Cardiac muscle cell (in vitro differentiated cells and primary cell): ENCODE measurements at regions not wholly inside any gene's neighbourhood (a gene's known extent, or its start where the extent isn't known, plus 50 kb on each side); places are given as distances from the start of the nearest gene placed in this dataset.
A peak's percentile ranks its signal among the peaks of the same experiment; 100 is the strongest.

Experiments
- DNase-seq, 2 donors: peaks; one replicate each; pipeline versions ENCODE4 v3.0.0 to v3.0.0-alpha.2; 2010 to 2017; ENCODE audit warnings: low read depth in 1 of 2, low spot score in 1 of 2
- H3K27ac ChIP-seq: fragments of 200-600 bp; sonication (generic); 2 replicates; pipeline ENCODE4 v1.5.1; 2016
- H3K27me3 ChIP-seq: fragments of 200-600 bp; sonication (generic); 2 replicates; pipeline ENCODE4 v1.6.0; 2016; ENCODE audit warnings: control low read depth
- H3K36me3 ChIP-seq: fragments of 200-600 bp; sonication (generic); 2 replicates; pipeline ENCODE4 v1.5.1; 2016; ENCODE audit warnings: control low read depth
- H3K4me1 ChIP-seq: fragments of 200-600 bp; sonication (generic); 2 replicates; pipeline ENCODE4 v1.8.1; 2017; ENCODE audit warnings: low read depth, mild to moderate bottlenecking, mixed run types
- H3K4me3 ChIP-seq: fragments of 200-600 bp; sonication (generic); 2 replicates; pipeline ENCODE4 v1.5.1; 2016; ENCODE audit warnings: mild to moderate bottlenecking
- H3K9me3 ChIP-seq: fragments of 200-600 bp; sonication (generic); 2 replicates; pipeline ENCODE4 v1.5.1; 2017; ENCODE audit warnings: low read depth, mild to moderate bottlenecking, control low read depth
- TF ChIP-seq, protein P1 (sequence below): IDR thresholded peaks from 2 replicates; pipeline ENCODE4 v1.5.1; 2012; ENCODE audit warnings: low read depth, mild to moderate bottlenecking, low read length

GRCh38 chr13:27338816-27339215, 68.2 kb downstream of the RASL11A start:
- Histone ChIP-seq H3K4me3 (no peak overlapping the region), H3K27me3 (no peaks in the 10 kb centered on the region), H3K9me3 (no peaks in the 10 kb centered on the region), H3K36me3 (no peaks in the 10 kb centered on the region), H3K4me1 (no peaks in the 10 kb centered on the region), H3K27ac (no peak overlapping the region)
- TF ChIP-seq, protein P1, sequence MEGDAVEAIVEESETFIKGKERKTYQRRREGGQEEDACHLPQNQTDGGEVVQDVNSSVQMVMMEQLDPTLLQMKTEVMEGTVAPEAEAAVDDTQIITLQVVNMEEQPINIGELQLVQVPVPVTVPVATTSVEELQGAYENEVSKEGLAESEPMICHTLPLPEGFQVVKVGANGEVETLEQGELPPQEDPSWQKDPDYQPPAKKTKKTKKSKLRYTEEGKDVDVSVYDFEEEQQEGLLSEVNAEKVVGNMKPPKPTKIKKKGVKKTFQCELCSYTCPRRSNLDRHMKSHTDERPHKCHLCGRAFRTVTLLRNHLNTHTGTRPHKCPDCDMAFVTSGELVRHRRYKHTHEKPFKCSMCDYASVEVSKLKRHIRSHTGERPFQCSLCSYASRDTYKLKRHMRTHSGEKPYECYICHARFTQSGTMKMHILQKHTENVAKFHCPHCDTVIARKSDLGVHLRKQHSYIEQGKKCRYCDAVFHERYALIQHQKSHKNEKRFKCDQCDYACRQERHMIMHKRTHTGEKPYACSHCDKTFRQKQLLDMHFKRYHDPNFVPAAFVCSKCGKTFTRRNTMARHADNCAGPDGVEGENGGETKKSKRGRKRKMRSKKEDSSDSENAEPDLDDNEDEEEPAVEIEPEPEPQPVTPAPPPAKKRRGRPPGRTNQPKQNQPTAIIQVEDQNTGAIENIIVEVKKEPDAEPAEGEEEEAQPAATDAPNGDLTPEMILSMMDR = no peak
- DNase-seq = peak in 1 of 2 donors; percentile 25

GRCh38 chr13:27339299-27339698, 68.7 kb downstream of the RASL11A start:
- H3K27ac ChIP-seq = no peak overlapping the region
- DNase-seq = peak; percentile 54 to 72
- no peak overlapping the region for H3K4me3 ChIP-seq
- TF ChIP-seq, protein P1 = peak; percentile 76
- H3K27me3 ChIP-seq = no peaks in the 10 kb centered on the region
- no peaks in the 10 kb centered on the region for H3K36me3 ChIP-seq
- H3K4me1 ChIP-seq = no peaks in the 10 kb centered on the region
- no peaks in the 10 kb centered on the region for H3K9me3 ChIP-seq

DNA sequence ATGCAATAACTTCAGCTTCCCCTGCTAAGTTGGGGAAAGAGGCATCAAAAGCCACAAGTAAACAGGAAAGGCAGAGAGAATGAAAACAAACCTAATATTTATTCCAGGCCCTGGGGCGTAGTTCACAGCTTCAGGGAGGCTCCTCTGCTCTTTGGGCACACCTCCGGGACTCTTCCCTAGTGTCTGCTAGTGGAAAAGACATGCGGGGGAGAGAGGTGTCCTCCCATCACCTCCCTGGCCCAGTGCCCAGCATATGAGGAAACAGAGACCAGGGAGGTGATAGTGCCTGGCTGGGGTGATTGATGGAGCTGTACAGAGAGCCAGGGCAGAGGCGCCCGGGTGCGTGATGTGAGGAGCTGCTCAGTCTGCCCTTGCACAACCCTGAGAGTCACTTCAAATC, 71.0 kb downstream of the RASL11A start:
- Histone ChIP-seq H3K9me3 (no peaks in the 10 kb centered on the region), H3K4me1 (no peaks in the 10 kb centered on the region), H3K4me3 (no peak overlapping the region), H3K27ac (no peak overlapping the region), H3K36me3 (no peaks in the 10 kb centered on the region), H3K27me3 (no peaks in the 10 kb centered on the region)
- TF ChIP-seq, protein P1 = no peak
- peak in 1 of 2 donors; percentile 11 for DNase-seq

DNA sequence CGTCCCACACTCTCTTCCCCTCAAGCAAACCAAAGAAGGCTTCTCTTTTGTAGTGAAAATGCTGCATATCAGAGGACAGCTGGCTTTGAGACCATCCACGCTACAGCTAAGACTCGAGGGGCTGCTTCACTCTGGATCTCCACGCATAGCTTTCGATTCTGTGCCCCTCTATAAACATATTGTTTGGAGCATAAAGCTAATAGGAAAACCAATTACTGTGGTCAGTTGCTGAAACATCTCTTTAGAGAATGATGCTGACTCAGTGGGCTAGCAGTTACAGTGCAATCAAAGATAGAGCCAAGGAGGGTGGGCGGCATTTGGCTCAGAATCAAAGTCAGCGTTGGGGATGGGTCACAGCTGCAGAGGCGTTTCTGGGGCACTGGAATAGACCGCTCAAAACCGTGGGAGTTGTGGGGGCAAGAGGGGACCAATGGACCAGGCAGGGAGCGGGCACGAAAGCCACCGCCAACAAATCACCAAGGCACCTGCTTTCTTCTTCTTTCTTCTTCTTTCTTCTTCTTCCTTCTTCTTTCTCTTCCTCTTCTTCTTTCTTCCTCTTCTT, 76.7 kb downstream of the RASL11A start:
- TF ChIP-seq, protein P1 = no peak
- DNase-seq = no peak
- Histone ChIP-seq H3K4me3 (no peak overlapping the region), H3K36me3 (no peaks in the 10 kb centered on the region), H3K27me3 (no peaks in the 10 kb centered on the region), H3K27ac (no peak overlapping the region), H3K4me1 (no peaks in the 10 kb centered on the region), H3K9me3 (no peaks in the 10 kb centered on the region)

GRCh38 chr13:27348461-27348860, 76.0 kb upstream of the GTF3A start:
- Histone ChIP-seq H3K36me3 (no peaks in the 10 kb centered on the region), H3K4me3 (no peak overlapping the region), H3K4me1 (no peaks in the 10 kb centered on the region), H3K27ac (no peak overlapping the region), H3K27me3 (no peaks in the 10 kb centered on the region), H3K9me3 (no peaks in the 10 kb centered on the region)
- TF ChIP-seq, protein P1 = no peak
- no peak for DNase-seq
